ENCODE measurements at regions not wholly inside any gene's neighbourhood (a gene's known extent, or its start where the extent isn't known, plus 50 kb on each side); places are given as distances from the start of the nearest gene placed in this dataset.

GRCh38 chr20:24784607-24785006 is 164.5 kb upstream of the CST7 start:
- TF ChIP-seq, protein P1, sequence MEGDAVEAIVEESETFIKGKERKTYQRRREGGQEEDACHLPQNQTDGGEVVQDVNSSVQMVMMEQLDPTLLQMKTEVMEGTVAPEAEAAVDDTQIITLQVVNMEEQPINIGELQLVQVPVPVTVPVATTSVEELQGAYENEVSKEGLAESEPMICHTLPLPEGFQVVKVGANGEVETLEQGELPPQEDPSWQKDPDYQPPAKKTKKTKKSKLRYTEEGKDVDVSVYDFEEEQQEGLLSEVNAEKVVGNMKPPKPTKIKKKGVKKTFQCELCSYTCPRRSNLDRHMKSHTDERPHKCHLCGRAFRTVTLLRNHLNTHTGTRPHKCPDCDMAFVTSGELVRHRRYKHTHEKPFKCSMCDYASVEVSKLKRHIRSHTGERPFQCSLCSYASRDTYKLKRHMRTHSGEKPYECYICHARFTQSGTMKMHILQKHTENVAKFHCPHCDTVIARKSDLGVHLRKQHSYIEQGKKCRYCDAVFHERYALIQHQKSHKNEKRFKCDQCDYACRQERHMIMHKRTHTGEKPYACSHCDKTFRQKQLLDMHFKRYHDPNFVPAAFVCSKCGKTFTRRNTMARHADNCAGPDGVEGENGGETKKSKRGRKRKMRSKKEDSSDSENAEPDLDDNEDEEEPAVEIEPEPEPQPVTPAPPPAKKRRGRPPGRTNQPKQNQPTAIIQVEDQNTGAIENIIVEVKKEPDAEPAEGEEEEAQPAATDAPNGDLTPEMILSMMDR (IDR thresholded peaks at IDR 0.05), result no peak
- TF ChIP-seq POLR2AphosphoS5 (IDR thresholded peaks at IDR 0.05), result no peak
- no peak for TF ChIP-seq POLR2A (IDR thresholded peaks at IDR 0.05)
- no peak for TF ChIP-seq EP300 (IDR thresholded peaks at IDR 0.05)

Data from gastroesophageal sphincter (tissue), 3 donors.